ENCODE measurements at regions not wholly inside any gene's neighbourhood (a gene's known extent, or its start where the extent isn't known, plus 50 kb on each side); places are given as distances from the start of the nearest gene placed in this dataset.

- no peak for DNase-seq (ENCODE audit: low read depth)
These were observed 125.8 kb downstream of the NTMT2 start for GRCh38 chr1:170271430-170272161.

- DNase-seq (ENCODE audit: low read depth) = no peak
These were observed 127.8 kb downstream of the NTMT2 start for GRCh38 chr1:170273291-170274130.

- no peak for DNase-seq (ENCODE audit: low read depth)
These were observed 128.4 kb downstream of the NTMT2 start for GRCh38 chr1:170274131-170274501.

GRCh38 chr1:170277985-170278384, 132.2 kb downstream of the NTMT2 start:
- no peak for DNase-seq (ENCODE audit: low read depth)

GRCh38 chr1:170284016-170284415, 138.3 kb downstream of the NTMT2 start:
- DNase-seq (ENCODE audit: low read depth) = no peak

GRCh38 chr1:170284512-170284911, 138.8 kb downstream of the NTMT2 start:
- DNase-seq (ENCODE audit: low read depth) = no peak

GRCh38 chr1:170284951-170285350, 139.2 kb downstream of the NTMT2 start:
- no peak for DNase-seq (ENCODE audit: low read depth)

GRCh38 chr1:170288155-170288554, 142.4 kb downstream of the NTMT2 start:
- DNase-seq (ENCODE audit: low read depth) = no peak

- DNase-seq (ENCODE audit: low read depth) = no peak
These were observed 144.5 kb downstream of the NTMT2 start for GRCh38 chr1:170290276-170290675.

- DNase-seq (ENCODE audit: low read depth) = no peak
These were observed 145.2 kb downstream of the NTMT2 start for GRCh38 chr1:170290991-170291390.

GRCh38 chr1:170291516-170291915, 145.8 kb downstream of the NTMT2 start:
- DNase-seq (ENCODE audit: low read depth) = no peak

- no peak for DNase-seq (ENCODE audit: low read depth)
These were observed 150.5 kb downstream of the NTMT2 start for GRCh38 chr1:170296211-170296610.

- no peak for DNase-seq (ENCODE audit: low read depth)
These were observed 150.9 kb downstream of the NTMT2 start for GRCh38 chr1:170296642-170297041.

GRCh38 chr1:170301596-170301995, 155.8 kb downstream of the NTMT2 start:
- no peak for DNase-seq (ENCODE audit: low read depth)

- no peak for DNase-seq (ENCODE audit: low read depth)
These were observed 157.3 kb downstream of the NTMT2 start for GRCh38 chr1:170303034-170303433.

- DNase-seq (ENCODE audit: low read depth) = no peak
These were observed 160.2 kb downstream of the NTMT2 start for GRCh38 chr1:170305777-170306512.

- no peak for DNase-seq (ENCODE audit: low read depth)
These were observed 160.8 kb downstream of the NTMT2 start for GRCh38 chr1:170306513-170306910.

- DNase-seq (ENCODE audit: low read depth) = no peak
These were observed 161.2 kb downstream of the NTMT2 start for GRCh38 chr1:170306948-170307347.

- DNase-seq (ENCODE audit: low read depth) = no peak
These were observed 161.7 kb downstream of the NTMT2 start for GRCh38 chr1:170307426-170307825.

- DNase-seq (ENCODE audit: low read depth) = no peak
These were observed 163.7 kb downstream of the NTMT2 start for GRCh38 chr1:170309389-170310013.

GRCh38 chr1:170310014-170310405, 164.3 kb downstream of the NTMT2 start:
- no peak for DNase-seq (ENCODE audit: low read depth)

GRCh38 chr1:170310951-170311350, 165.2 kb downstream of the NTMT2 start:
- no peak for DNase-seq (ENCODE audit: low read depth)
